Keratinocyte (primary cell): ENCODE measurements at regions not wholly inside any gene's neighbourhood (a gene's known extent, or its start where the extent isn't known, plus 50 kb on each side); places are given as distances from the start of the nearest gene placed in this dataset.

Source experiments
- CTCF ChIP-seq, 3 experiments: IDR thresholded peaks in 1 of 3; conservative IDR thresholded peaks in 1 of 3; optimal IDR thresholded peaks in 1 of 3; 2 replicates in 2 of 3; 3 replicates in 1 of 3; pipeline versions ENCODE3 to v1.5.1; 2011; ENCODE audit warnings: low read length in 3 of 3, mild to moderate bottlenecking in 3 of 3, moderate library complexity in 2 of 3, control low read depth in 1 of 3, inconsistent platforms in 1 of 3; ENCODE audit not compliant: insufficient read depth in 2 of 3; ENCODE audit errors: extremely low read depth in 1 of 3
- EZH2 ChIP-seq: IDR thresholded peaks from one replicate; pipeline ENCODE4 v1.6.1; 2012; ENCODE audit warnings: inconsistent platforms, mild to moderate bottlenecking, low read length, moderate library complexity

- TF ChIP-seq EZH2 (no peak), CTCF (optimal IDR thresholded peaks at IDR 0.05 in 1 of 3, IDR thresholded peaks at IDR 0.05 in 1 of 3, conservative IDR thresholded peaks at IDR 0.05 in 1 of 3; ENCODE audit: extremely low read depth in 1 of 3, insufficient read depth in 2 of 3, low read length in 3 of 3) (no peak)
Measured at GRCh38 chr2:147600646-147601045, 244.2 kb upstream of the ACVR2A start.
